ENCODE measurements at regions not wholly inside any gene's neighbourhood (a gene's known extent, or its start where the extent isn't known, plus 50 kb on each side); places are given as distances from the start of the nearest gene placed in this dataset.

- ChIA-PET CTCF (no interaction called here), POLR2A (no interaction called here)
- no peak for TF ChIP-seq CTCF (IDR thresholded peaks at IDR 0.05)
- no peak overlapping the region for H3K4me3 ChIP-seq (ENCODE audit: low read length)
- Mint-ChIP-seq H3K27ac (no peak overlapping the region), H3K9me3 (no peaks in the 10 kb centered on the region), H3K4me3 (no peak overlapping the region), H3K27me3 (no peaks in the 10 kb centered on the region), H3K36me3 (ENCODE audit: low read depth) (no peaks in the 10 kb centered on the region), H3K4me1 (ENCODE audit: low read depth) (no peaks in the 10 kb centered on the region)
- no peak overlapping the region for H3K27ac ChIP-seq (ENCODE audit: low read depth in 1 of 2, low read length in 2 of 2)
- ATAC-seq (ENCODE audit: poor library complexity) (no peak), DNase-seq (no peak)
- intact Hi-C loops (cut with DNase I, micrococcal nuclease), result no loop called here
- no peaks in the 10 kb centered on the region for H3K36me3 ChIP-seq (ENCODE audit: insufficient read depth, low read length)
- no peaks in the 10 kb centered on the region for H3K4me1 ChIP-seq (ENCODE audit: insufficient read depth, low read length)
- no peaks in the 10 kb centered on the region for H3K9me3 ChIP-seq (ENCODE audit: control insufficient read depth in 1 of 2, insufficient read depth in 1 of 2, low read length in 2 of 2)
- H3K27me3 ChIP-seq (ENCODE audit: control insufficient read depth in 1 of 2, insufficient read depth in 2 of 2, low read length in 2 of 2), result no peaks in the 10 kb centered on the region
Measured at GRCh38 chr12:74317741-74318140, 219.9 kb upstream of the ATXN7L3B start.

GRCh38 chr12:74319886-74320285 lies 217.7 kb upstream of the ATXN7L3B start:
- Histone ChIP-seq H3K4me3 (ENCODE audit: low read length) (no peak overlapping the region), H3K27ac (ENCODE audit: low read depth in 1 of 2, low read length in 2 of 2) (no peak overlapping the region), H3K4me1 (ENCODE audit: insufficient read depth, low read length) (no peaks in the 10 kb centered on the region), H3K9me3 (ENCODE audit: control insufficient read depth in 1 of 2, insufficient read depth in 1 of 2, low read length in 2 of 2) (no peaks in the 10 kb centered on the region), H3K27me3 (ENCODE audit: control insufficient read depth in 1 of 2, insufficient read depth in 2 of 2, low read length in 2 of 2) (no peaks in the 10 kb centered on the region), H3K36me3 (ENCODE audit: insufficient read depth, low read length) (no peaks in the 10 kb centered on the region)
- no peak for TF ChIP-seq CTCF (IDR thresholded peaks at IDR 0.05)
- DNase-seq, result no peak
- no peaks in the 10 kb centered on the region for H3K27me3 Mint-ChIP-seq
- H3K27ac Mint-ChIP-seq, result no peak overlapping the region
- no peak overlapping the region for H3K4me3 Mint-ChIP-seq
- H3K36me3 Mint-ChIP-seq (ENCODE audit: low read depth), result no peaks in the 10 kb centered on the region
- no peaks in the 10 kb centered on the region for H3K9me3 Mint-ChIP-seq
- ATAC-seq (ENCODE audit: poor library complexity), result no peak
- POLR2A ChIA-PET, result no interaction called here
- intact Hi-C loops (cut with DNase I, micrococcal nuclease), result no loop called here
- CTCF ChIA-PET, result no interaction called here
- H3K4me1 Mint-ChIP-seq (ENCODE audit: low read depth), result no peaks in the 10 kb centered on the region

GRCh38 chr12:74321381-74321780 lies 216.3 kb upstream of the ATXN7L3B start:
- Histone ChIP-seq H3K9me3 (ENCODE audit: control insufficient read depth in 1 of 2, insufficient read depth in 1 of 2, low read length in 2 of 2) (no peaks in the 10 kb centered on the region), H3K27ac (ENCODE audit: low read depth in 1 of 2, low read length in 2 of 2) (no peak overlapping the region), H3K4me3 (ENCODE audit: low read length) (no peak overlapping the region), H3K4me1 (ENCODE audit: insufficient read depth, low read length) (no peaks in the 10 kb centered on the region), H3K27me3 (ENCODE audit: control insufficient read depth in 1 of 2, insufficient read depth in 2 of 2, low read length in 2 of 2) (no peaks in the 10 kb centered on the region), H3K36me3 (ENCODE audit: insufficient read depth, low read length) (no peaks in the 10 kb centered on the region)
- TF ChIP-seq CTCF (IDR thresholded peaks at IDR 0.05), result no peak
- Mint-ChIP-seq H3K27ac (no peak overlapping the region), H3K36me3 (ENCODE audit: low read depth) (no peaks in the 10 kb centered on the region), H3K27me3 (no peaks in the 10 kb centered on the region), H3K4me1 (ENCODE audit: low read depth) (no peaks in the 10 kb centered on the region), H3K4me3 (no peak overlapping the region), H3K9me3 (no peaks in the 10 kb centered on the region)
- ATAC-seq (ENCODE audit: poor library complexity) (no peak), DNase-seq (no peak)
- POLR2A ChIA-PET, result no interaction called here
- CTCF ChIA-PET, result no interaction called here
- intact Hi-C loops (cut with DNase I, micrococcal nuclease), result no loop called here
